PFSK-1 (cell line): ENCODE measurements at regions not wholly inside any gene's neighbourhood (a gene's known extent, or its start where the extent isn't known, plus 50 kb on each side); places are given as distances from the start of the nearest gene placed in this dataset.

Source experiments
- FOXP2 ChIP-seq: optimal IDR thresholded peaks from 2 replicates; pipeline ENCODE3; 2011; ENCODE audit warnings: borderline replicate concordance, control low read depth, inconsistent platforms; ENCODE audit not compliant: insufficient read depth; ENCODE audit errors: extremely low read length, extremely low read depth
- POLR2AphosphoS5 ChIP-seq: IDR thresholded peaks from 2 replicates; pipeline ENCODE4 v1.6.1; 2012; ENCODE audit warnings: low read depth, mild to moderate bottlenecking, control low read depth, low read length, moderate library complexity
- REST ChIP-seq, 2 experiments: IDR thresholded peaks; 2 replicates each; pipeline versions ENCODE4 v1.6.1 to v1.8.0; 2011 to 2012; ENCODE audit warnings: low read depth in 2 of 2, low read length in 2 of 2, control low read depth in 1 of 2, inconsistent platforms in 1 of 2, mild to moderate bottlenecking in 1 of 2, moderate library complexity in 1 of 2; ENCODE audit not compliant: insufficient read depth in 1 of 2
- SIN3A ChIP-seq: IDR thresholded peaks from 2 replicates; pipeline ENCODE4 v1.6.1; 2012; ENCODE audit warnings: mild to moderate bottlenecking, low read length, moderate library complexity, borderline replicate concordance; ENCODE audit not compliant: insufficient read depth
- TAF1 ChIP-seq: IDR thresholded peaks from 2 replicates; pipeline ENCODE4 v1.6.1; 2012; ENCODE audit warnings: low read length, control low read depth, borderline replicate concordance; ENCODE audit not compliant: insufficient read depth

GRCh38 chr2:194424683-194425209 lies 1232.3 kb upstream of the SLC39A10 start:
- TF ChIP-seq TAF1 = no peak
- TF ChIP-seq POLR2AphosphoS5 = no peak
- TF ChIP-seq FOXP2 = no peak
- no peak for TF ChIP-seq REST (IDR thresholded peaks at IDR 0.05; ENCODE audit: insufficient read depth in 1 of 2, low read depth in 2 of 2, low read length in 2 of 2)
- no peak for TF ChIP-seq SIN3A

- TF ChIP-seq SIN3A (no peak), POLR2AphosphoS5 (no peak), FOXP2 (no peak), TAF1 (no peak), REST (IDR thresholded peaks at IDR 0.05; ENCODE audit: insufficient read depth in 1 of 2, low read depth in 2 of 2, low read length in 2 of 2) (no peak)
Observed at GRCh38 chr2:194411221-194411620, 1245.8 kb upstream of the SLC39A10 start.

GRCh38 chr2:194395818-194396217 lies 1261.2 kb upstream of the SLC39A10 start:
- TF ChIP-seq FOXP2 (no peak), REST (IDR thresholded peaks at IDR 0.05; ENCODE audit: insufficient read depth in 1 of 2, low read depth in 2 of 2, low read length in 2 of 2) (no peak), TAF1 (no peak), SIN3A (no peak), POLR2AphosphoS5 (no peak)

- no peak for TF ChIP-seq FOXP2
- no peak for TF ChIP-seq TAF1
- no peak for TF ChIP-seq POLR2AphosphoS5
- no peak for TF ChIP-seq SIN3A
- no peak for TF ChIP-seq REST (IDR thresholded peaks at IDR 0.05; ENCODE audit: insufficient read depth in 1 of 2, low read depth in 2 of 2, low read length in 2 of 2)
Observed at GRCh38 chr2:194385376-194385775, 1271.7 kb upstream of the SLC39A10 start.

- TF ChIP-seq TAF1 = no peak
- TF ChIP-seq SIN3A = no peak
- TF ChIP-seq REST (IDR thresholded peaks at IDR 0.05; ENCODE audit: insufficient read depth in 1 of 2, low read depth in 2 of 2, low read length in 2 of 2) = no peak
- no peak for TF ChIP-seq FOXP2
- TF ChIP-seq POLR2AphosphoS5 = no peak
Observed at GRCh38 chr2:194383401-194383800, 1273.6 kb upstream of the SLC39A10 start.
